HL-60/S4 (cell line): ENCODE measurements at regions not wholly inside any gene's neighbourhood (a gene's known extent, or its start where the extent isn't known, plus 50 kb on each side); places are given as distances from the start of the nearest gene placed in this dataset.
"Not testable (repeated sequence)": the region's sequence is repeated elsewhere in the genome, so short reads cannot be mapped to it uniquely, and the experiment has no call there.

ENCODE experiments used
- in situ Hi-C: fragments of 300-500 bp; cut with MboI; formaldehyde crosslinking; loops from 2 replicates; pipeline ENCODE4 v1.14.3; 2022; ENCODE audit warnings: low sequenced_read_pairs

- in situ Hi-C loops: no loop called here
Measured at GRCh38 chr20:52342913-52343312, 151.3 kb upstream of the ZFP64 start.

- in situ Hi-C loops: no loop called here
Measured at GRCh38 chr20:52340036-52340634, 148.6 kb upstream of the ZFP64 start.

DNA sequence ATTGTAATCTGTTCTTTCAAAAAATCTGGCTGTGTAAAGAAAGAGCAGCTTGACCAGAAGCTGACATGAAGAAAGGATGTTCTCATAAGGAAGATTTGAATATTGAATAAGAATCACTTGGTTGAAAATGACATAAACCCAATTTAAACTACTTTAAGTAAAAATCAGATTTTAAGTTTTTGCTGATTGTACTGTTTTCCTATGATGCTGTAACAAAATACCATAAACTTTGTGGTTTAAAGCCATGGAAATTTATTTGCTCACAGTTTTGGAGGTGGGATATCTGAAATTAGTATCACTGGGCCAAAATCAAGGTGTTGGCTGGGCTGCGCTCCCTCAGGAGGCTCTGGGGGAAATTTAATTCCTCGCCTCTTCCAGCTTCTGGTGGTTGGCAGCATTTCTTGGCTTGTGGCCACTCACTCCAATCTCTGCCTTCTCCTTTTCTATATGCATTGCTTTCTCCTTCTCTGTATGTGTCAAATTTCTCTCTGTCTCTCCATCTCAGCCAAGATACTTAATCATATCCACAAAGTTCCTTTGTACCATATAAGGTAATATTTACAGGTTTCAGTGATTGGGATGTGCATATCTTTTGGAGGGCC lies 141.2 kb upstream of the ZFP64 start:
- in situ Hi-C loops: no loop called here

DNA sequence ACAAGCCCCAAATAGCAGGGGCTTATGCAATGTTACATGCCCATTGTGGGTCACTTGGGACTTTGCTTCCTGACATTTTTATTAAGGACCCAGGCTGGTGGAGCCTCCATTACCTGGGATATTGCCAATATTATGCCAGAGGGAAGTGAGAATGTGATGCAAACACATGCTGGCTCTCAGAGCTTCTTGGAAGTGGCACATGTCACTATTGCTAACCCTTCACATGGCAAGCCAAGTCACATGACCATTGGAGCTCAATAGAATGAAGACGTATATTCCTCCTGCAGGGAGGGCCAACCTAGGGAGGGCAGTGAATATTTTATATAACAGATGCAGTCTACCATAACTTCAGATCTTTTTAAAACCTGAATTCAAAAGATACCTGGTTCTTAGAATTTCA lies 140.7 kb upstream of the ZFP64 start:
- in situ Hi-C loops: no loop called here

GRCh38 chr20:52331655-52332054 lies 140.1 kb upstream of the ZFP64 start:
- in situ Hi-C loops: no loop called here

DNA sequence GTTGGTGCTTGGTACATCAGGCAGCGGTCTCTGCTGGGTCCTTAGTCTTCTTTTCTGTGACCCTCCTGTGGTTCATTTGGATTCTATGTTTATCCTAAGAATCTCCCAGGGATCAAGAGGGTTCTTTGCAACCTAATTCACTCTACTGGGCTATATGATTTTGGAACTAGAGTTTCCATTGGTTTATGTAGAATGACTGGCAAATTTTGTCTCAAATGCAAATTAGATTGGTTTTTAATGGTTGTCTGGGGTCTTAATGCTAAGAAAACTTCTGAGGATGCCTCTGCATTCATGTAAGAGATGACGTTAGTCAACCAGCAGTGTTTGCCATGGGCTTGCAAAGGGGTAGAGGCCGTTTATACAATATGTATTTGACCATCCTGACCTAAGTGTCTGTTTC lies 129.8 kb upstream of the ZFP64 start:
- in situ Hi-C loops: no loop called here

DNA sequence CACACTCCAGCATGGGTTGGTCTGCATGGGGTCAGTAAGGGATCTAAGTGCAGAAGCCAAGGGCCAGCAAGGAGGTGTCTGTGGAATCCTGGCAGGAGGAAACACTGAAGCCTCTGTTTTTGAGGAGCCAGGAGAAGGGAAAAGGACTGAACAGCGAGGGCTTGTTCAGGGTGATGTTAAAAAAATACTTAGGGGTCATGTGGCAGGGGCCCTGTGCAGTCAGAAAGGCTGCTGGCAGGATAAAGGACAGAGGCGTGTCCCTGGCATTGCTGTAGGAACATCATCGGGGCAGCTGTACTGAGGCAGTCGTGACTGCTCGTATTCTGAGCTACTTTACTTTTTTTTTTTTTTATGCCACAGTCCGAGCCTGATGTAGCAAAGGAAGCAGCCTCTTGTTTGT lies 127.1 kb upstream of the ZFP64 start:
- in situ Hi-C loops: no loop called here

DNA sequence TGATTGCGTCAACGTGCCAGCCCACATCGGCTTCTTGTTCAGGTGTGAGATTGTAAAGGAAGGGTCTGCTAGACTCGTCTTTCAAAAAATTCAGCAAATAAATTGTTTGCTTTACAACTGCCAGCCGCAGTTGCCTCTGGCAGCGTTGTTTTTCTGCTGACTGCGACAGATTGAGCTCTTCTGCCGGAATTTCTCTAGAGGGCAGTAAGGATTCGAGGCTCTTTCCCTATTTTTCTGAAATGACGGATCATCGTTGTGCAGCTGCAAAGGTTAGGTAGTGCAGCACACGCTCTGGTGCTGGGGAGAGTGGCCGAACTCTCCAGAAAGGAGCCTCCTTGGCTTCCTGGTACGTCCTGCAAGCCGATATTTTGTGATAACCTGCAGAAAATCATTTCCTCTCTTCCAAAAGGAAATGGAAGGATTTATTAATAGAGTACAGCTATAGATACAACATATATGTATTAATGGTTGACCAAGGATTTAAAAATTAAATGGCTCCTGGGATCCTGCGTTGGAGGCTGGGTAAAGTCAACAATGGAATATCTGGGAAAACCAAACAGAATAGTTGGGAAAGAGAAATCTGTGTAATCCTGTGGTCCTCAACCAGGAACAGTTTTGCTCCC lies 121.9 kb upstream of the ZFP64 start:
- in situ Hi-C loops: no loop called here

GRCh38 chr20:52312132-52312729 lies 120.7 kb upstream of the ZFP64 start:
- in situ Hi-C loops: no loop called here

DNA sequence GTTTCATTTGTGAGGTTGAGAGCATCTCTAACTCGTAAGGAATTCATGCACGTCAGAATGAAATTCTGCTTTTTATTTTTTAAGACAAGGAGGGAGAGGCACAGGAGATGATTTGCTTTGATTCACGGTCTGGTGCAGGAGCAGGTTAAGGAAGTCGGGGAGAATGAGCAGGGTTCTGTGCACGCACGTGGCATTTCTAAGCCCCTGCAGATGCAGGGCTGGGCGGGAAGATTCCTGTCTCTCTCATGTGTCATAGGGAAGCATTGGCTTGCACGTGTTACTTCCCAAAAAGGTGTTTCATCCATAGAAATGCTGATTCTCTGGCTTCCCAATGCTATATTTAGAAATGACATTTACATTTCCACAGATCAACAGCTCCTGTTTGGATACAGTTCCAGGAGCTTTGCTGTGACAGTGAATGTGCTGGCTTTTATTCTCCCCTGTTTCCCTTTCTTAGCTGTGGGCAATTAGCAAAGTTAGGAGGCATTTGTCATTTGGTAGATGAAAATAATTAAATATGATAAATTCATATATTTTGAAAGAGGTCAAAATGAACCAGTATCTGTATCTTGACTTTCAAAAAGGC lies 119.7 kb upstream of the ZFP64 start:
- in situ Hi-C loops: no loop called here

- in situ Hi-C loops: no loop called here
Measured at GRCh38 chr20:52309181-52309580, 117.6 kb upstream of the ZFP64 start.

GRCh38 chr20:52306477-52306876 lies 114.9 kb upstream of the ZFP64 start:
- in situ Hi-C loops: no loop called here

DNA sequence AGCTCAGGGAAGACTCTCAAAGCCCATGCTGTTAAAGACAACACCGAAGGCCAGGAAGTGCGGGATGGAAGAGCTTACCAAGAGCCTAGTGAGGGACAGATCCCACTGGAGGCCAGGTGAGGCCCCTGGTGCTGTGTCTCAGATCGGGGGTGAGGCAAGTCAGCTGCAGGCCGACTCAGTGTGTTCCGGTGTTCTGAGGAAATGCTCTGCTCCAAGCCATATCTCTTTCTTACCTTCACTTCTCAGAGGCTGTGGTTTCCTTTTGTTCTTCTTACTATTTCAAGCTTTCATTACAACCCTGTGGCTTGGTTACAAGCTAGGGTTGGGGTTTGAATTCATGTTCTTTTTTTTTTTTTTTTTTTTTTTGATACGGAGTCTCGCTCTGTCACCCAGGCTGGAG lies 114.3 kb upstream of the ZFP64 start:
- in situ Hi-C loops: no loop called here

DNA sequence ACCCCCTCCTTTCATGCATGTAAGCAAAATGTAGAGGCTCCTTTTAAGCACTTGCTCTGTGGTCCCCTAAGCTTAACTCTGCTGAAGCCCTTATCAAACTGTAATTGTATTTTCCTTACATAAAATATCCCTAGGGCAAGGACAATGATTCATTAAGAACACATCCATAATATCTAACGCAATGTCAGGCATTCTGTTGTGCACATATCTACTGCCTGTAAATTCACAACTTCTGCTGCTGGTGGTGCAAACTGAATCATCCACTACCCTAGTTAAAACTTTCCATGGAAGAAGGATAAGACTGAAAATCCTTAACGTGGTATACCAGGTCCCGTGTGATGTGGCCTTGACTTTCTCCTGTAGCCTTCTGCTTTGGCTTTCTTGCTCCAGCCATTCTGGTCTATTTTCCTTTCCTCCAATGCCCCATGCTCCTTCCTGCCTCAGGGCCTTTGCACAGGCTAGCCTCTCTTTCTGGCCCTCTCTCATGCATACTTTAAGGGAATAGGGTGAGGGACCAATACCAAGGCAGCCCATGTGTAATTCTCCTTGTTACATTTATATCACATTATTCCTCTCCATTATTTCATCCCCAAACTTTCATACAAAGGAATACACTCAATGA lies 113.6 kb upstream of the ZFP64 start:
- in situ Hi-C loops: no loop called here

- in situ Hi-C loops: no loop called here
Measured at GRCh38 chr20:52303281-52303950, 111.8 kb upstream of the ZFP64 start.

GRCh38 chr20:52302736-52303135 lies 111.2 kb upstream of the ZFP64 start:
- in situ Hi-C loops: no loop called here

GRCh38 chr20:52302051-52302450 lies 110.5 kb upstream of the ZFP64 start:
- in situ Hi-C loops: not testable (repeated sequence)

DNA sequence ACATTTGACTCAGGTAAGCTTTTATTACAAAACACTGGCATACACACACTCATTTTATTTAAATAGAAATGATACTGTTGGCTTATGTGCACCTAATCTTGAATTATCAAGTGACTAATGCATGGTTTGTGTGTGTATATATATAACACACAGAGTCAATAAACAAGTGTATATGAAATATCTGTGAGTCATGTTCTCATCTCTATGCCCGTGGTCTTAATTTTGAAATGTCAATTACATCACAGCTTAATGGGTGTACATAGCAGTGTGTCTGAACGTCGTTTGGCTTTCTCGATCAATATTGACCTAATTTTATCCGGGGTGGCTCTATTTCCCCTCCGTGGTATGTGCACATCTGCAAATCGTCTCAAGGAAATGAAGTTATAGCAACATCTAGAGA lies 104.0 kb upstream of the ZFP64 start:
- in situ Hi-C loops: no loop called here

- in situ Hi-C loops: no loop called here
Measured at GRCh38 chr20:52294106-52294628, 102.6 kb upstream of the ZFP64 start.

GRCh38 chr20:52291109-52291508 lies 99.5 kb upstream of the ZFP64 start:
- in situ Hi-C loops: no loop called here

DNA sequence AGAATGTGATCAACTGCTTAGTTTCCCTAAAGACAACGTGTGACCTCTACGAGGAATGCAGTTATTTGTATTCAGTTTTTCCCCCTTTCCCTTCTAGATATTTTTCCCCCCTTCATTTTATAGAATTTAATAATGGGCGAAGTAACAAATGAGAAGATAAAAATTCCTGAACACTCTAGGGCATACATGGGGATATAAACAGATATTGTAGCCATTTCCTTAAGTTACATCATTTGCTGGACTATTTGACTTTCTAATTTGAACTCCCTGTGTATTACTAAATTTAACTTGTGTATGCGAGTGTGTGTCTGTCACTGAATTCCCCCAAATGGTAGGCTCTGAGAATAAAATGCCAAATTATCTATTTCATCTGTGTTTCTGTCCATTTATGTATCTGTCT lies 99.0 kb upstream of the ZFP64 start:
- in situ Hi-C loops: no loop called here
